Pancreas (tissue), 10 donors: ENCODE measurements at regions not wholly inside any gene's neighbourhood (a gene's known extent, or its start where the extent isn't known, plus 50 kb on each side); places are given as distances from the start of the nearest gene placed in this dataset.
"Not testable (repeated sequence)": the region's sequence is repeated elsewhere in the genome, so short reads cannot be mapped to it uniquely, and the experiment has no call there.

Experiments used
- ATAC-seq, 4 donors: fragments of 200-7000 bp; cut with Tn5 transposase; one replicate each; pipeline versions ENCODE4 v1.8.0 to v1.9.1; 2020; ENCODE audit warnings: mild to moderate bottlenecking in 4 of 4, moderate library complexity in 4 of 4
- DNase-seq, 6 donors: peaks; one replicate each; pipeline ENCODE4 v3.0.0-alpha.2; 2020
- FAIRE-seq: peaks from 2 replicates; lab custom pipeline; 2012; peaks lifted over from hg19 to GRCh38; lab: Jason Lieb, UNC
- H3K27ac ChIP-seq, 4 donors: fragments of 200-600 bp; sonication (generic); 1 replicate in 3 of 4; 2 replicates in 1 of 4; pipeline versions ENCODE4 v1.5.0 to v1.8.0; 2020
- H3K27me3 ChIP-seq, 4 donors: fragments of 200-600 bp; one replicate each; pipeline ENCODE4 v1.8.0; 2021
- H3K36me3 ChIP-seq, 3 donors: fragments of 200-600 bp; sonication (generic) in 1 of 3; one replicate each; pipeline versions ENCODE4 v1.5.0 to v1.8.0; 2020 to 2021
- H3K4me1 ChIP-seq, 3 donors: fragments of 200-600 bp; one replicate each; pipeline ENCODE4 v1.8.0; 2021
- H3K4me3 ChIP-seq, 4 donors: fragments of 200-600 bp; sonication (generic) in 2 of 4; one replicate each; pipeline versions ENCODE4 v1.5.0 to v1.8.0; 2020 to 2021
- H3K9me3 ChIP-seq, 4 donors: fragments of 200-600 bp; one replicate each; pipeline ENCODE4 v1.8.0; 2021
- WGBS, 2 donors: extraction: QIAGEN DNeasy Blood & Tissue Kit; methylation state at CpG; one replicate each; pipeline ENCODE4 v1.1.7; 2013; 5-methylcytosine and 5-hydroxymethylcytosine counted together
- intact Hi-C, 3 donors: fragments of 100-400 bp; cut with DNase I; formaldehyde crosslinking; loops; one replicate each; pipeline versions ENCODE4 v1.11.1 to v1.14.2; 2022
- TF ChIP-seq, protein P1 (sequence below), 4 donors: fragments of 200-600 bp; sonication (generic) in 3 of 4; IDR thresholded peaks; one replicate each; pipeline versions ENCODE4 v1.5.0 to v1.8.0; 2021; ENCODE audit warnings: antibody characterized with exemption in 4 of 4
- donor health status: healthy with polysubstance abuse.
- donor health status: DM: no; HTN: no; CAD: no; lungs with moderate emphysema.
- donor health status: DM: no; HTN: no; CAD: no.
- donor health status: control.
- donor health status: control.
- donor health status: Bipolar disorder and iron deficiency.
- donor health status: DM: yes; HTN: yes; CAD: no.
- donor health status: DM: no; HTN: no; CAD: no.
- donor health status: DM: no; HTN: no; CAD: no.
- donor health status: DM: yes; HTN: yes; CAD: no.

DNA sequence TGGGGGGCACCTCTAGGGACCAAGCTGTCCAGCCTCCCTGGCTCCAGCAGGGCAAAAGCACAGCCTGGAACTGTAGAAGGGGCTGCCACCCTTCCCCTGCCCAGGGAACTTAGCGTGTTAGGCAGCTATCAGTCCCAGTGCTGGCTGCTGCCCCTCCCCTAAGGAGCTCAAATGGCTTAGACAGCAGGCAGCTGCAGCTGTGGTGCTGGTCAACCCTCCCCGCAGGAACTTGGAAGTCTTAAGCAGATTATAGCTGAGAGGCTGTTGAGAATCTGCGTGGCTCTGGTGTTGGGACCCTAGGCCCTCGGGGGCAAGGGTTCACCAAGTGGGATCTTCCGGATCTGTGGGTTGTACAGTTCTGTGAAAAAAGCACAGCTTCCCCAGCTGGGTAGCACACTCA lies 536.5 kb upstream of the CDH10 start:
- no peak for ATAC-seq
- no peak overlapping the region for H3K4me3 ChIP-seq
- no peaks in the 10 kb centered on the region for H3K36me3 ChIP-seq
- H3K27ac ChIP-seq: no peak overlapping the region
- no peaks in the 10 kb centered on the region for H3K9me3 ChIP-seq
- no peak for DNase-seq
- H3K27me3 ChIP-seq: no peaks in the 10 kb centered on the region
- TF ChIP-seq, protein P1, sequence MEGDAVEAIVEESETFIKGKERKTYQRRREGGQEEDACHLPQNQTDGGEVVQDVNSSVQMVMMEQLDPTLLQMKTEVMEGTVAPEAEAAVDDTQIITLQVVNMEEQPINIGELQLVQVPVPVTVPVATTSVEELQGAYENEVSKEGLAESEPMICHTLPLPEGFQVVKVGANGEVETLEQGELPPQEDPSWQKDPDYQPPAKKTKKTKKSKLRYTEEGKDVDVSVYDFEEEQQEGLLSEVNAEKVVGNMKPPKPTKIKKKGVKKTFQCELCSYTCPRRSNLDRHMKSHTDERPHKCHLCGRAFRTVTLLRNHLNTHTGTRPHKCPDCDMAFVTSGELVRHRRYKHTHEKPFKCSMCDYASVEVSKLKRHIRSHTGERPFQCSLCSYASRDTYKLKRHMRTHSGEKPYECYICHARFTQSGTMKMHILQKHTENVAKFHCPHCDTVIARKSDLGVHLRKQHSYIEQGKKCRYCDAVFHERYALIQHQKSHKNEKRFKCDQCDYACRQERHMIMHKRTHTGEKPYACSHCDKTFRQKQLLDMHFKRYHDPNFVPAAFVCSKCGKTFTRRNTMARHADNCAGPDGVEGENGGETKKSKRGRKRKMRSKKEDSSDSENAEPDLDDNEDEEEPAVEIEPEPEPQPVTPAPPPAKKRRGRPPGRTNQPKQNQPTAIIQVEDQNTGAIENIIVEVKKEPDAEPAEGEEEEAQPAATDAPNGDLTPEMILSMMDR (IDR thresholded peaks at IDR 0.05): no peak
- WGBS, 2 donors: 64 to 70% methylated on average over 5 of the region's 5 CpGs
- intact Hi-C loops: no loop called here
- no peaks in the 10 kb centered on the region for H3K4me1 ChIP-seq
- no peak for FAIRE-seq

DNA sequence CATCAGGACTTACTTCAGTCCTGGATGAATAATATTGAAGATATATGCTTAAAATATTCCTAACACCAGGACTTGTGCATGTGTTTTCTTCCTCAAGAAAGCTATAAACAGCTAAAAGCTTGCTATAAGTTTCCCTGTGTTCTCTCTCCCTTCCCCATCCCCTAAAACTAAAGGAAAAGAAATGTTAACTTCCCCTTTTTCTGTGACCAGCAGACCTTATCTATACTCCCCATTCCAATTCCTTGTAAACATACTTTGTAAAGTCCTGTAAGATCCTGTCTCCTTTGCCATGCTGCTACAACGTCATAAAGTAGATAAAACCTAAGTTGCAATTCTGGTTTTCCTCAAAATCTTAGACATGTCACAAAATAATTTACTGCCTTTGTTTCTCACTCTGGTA lies 517.8 kb upstream of the CDH10 start:
- not testable (repeated sequence) for DNase-seq, FAIRE-seq, H3K36me3 ChIP-seq, ATAC-seq, H3K4me1 ChIP-seq, H3K27ac ChIP-seq, H3K4me3 ChIP-seq, H3K27me3 ChIP-seq, H3K9me3 ChIP-seq
- WGBS, 2 donors: 0% methylated on average over 1 of the region's 1 CpG
- intact Hi-C loops: loop anchor here in 1 of 3 donors (5.0 kb wide), 1 partner anchor 35 kb away; no protein-coding TSS in a partner anchor

DNA sequence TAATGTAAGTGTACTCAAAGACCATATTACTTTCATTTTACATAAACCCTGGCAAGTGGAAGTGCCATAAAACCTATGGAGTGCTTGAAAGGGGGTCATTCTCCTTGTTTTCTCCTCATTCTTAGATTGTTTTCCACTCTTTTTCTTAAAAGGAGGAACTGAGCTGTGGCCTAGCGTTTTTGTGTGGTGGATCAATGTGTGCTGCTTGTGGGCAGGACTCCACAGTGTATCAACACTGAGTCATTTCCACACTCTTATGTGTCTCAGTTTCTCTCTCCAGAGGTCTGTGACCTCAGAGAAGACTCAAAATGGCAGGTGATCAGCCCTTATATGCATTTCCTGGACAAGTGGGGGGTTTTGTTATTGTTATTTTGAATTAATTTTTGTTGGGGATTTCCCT lies 516.1 kb upstream of the CDH10 start:
- TF ChIP-seq, protein P1 (IDR thresholded peaks at IDR 0.05): no peak
- ATAC-seq: no peak
- H3K4me1 ChIP-seq: no peaks in the 10 kb centered on the region
- DNase-seq: no peak
- no peaks in the 10 kb centered on the region for H3K9me3 ChIP-seq
- H3K4me3 ChIP-seq: no peak overlapping the region
- no peaks in the 10 kb centered on the region for H3K36me3 ChIP-seq
- FAIRE-seq: no peak
- H3K27ac ChIP-seq: no peak overlapping the region
- intact Hi-C loops: loop anchor here in 1 of 3 donors (5.0 kb wide), 1 partner anchor 36 kb away; no protein-coding TSS in a partner anchor
- 46 to 63% methylated on average over 1 of the region's 1 CpG for WGBS, 2 donors
- no peaks in the 10 kb centered on the region for H3K27me3 ChIP-seq

DNA sequence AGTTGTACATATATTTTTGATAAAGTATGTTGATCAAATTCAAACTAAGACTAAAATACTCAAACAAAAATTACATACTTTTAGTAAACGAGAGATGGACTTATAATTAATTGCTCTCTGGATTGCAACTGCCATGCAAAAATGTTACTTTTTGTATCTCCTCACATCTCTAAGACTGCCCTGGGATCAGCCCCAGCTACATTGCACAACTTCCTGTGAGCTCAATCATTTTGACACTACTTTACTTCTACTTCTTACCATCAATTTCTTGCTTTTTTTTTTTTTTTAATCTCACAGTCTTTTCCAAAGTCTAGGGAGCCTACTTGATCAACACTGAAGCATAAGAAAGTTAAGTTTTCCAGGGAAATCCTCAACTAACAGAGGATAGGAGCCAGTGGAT lies 506.0 kb upstream of the CDH10 start:
- H3K4me1 ChIP-seq: no peaks in the 10 kb centered on the region
- H3K9me3 ChIP-seq: no peaks in the 10 kb centered on the region
- no peak overlapping the region for H3K4me3 ChIP-seq
- no peaks in the 10 kb centered on the region for H3K27me3 ChIP-seq
- FAIRE-seq (no peak), ATAC-seq (no peak), DNase-seq (no peak)
- no peaks in the 10 kb centered on the region for H3K36me3 ChIP-seq
- 46 to 64% methylated on average over 1 of the region's 1 CpG for WGBS, 2 donors
- H3K27ac ChIP-seq: no peak overlapping the region
- intact Hi-C loops: no loop called here
- TF ChIP-seq, protein P1 (IDR thresholded peaks at IDR 0.05): no peak

DNA sequence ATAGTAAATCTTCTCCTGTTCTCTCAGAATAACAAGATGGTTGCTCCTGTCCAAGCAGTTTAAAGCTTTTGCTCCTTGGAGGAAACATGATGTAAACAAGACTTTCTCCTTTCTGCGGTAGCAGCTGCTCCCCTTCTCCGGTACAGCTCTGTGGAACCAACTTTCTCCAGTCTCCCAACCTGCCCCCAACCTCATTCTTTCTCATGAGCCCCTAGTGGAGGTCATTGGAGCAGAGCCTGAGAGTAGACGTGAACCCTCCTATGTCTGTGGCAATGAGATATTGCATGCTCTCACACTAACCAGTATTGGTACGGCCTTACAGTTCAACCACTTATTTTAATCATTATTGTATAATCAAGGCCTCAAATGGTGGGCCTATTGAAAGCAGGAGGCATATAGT lies 483.8 kb upstream of the CDH10 start:
- no peaks in the 10 kb centered on the region for H3K9me3 ChIP-seq
- WGBS, 2 donors: 71 to 75% methylated on average over 4 of the region's 4 CpGs
- no peak overlapping the region for H3K4me3 ChIP-seq
- H3K4me1 ChIP-seq: no peaks in the 10 kb centered on the region
- no peaks in the 10 kb centered on the region for H3K27me3 ChIP-seq
- no peak for DNase-seq
- ATAC-seq: no peak
- H3K36me3 ChIP-seq: no peaks in the 10 kb centered on the region
- no peak for FAIRE-seq
- TF ChIP-seq, protein P1 (IDR thresholded peaks at IDR 0.05): no peak
- intact Hi-C loops: no loop called here
- H3K27ac ChIP-seq: no peak overlapping the region
